ENCODE measurements at regions not wholly inside any gene's neighbourhood (a gene's known extent, or its start where the extent isn't known, plus 50 kb on each side); places are given as distances from the start of the nearest gene placed in this dataset.

- TF ChIP-seq EP300 (IDR thresholded peaks at IDR 0.05) (no peak), POLR2A (IDR thresholded peaks at IDR 0.05) (no peak), CTCF (IDR thresholded peaks at IDR 0.05) (no peak)
- Histone ChIP-seq H3K9me3 (no peaks in the 10 kb centered on the region), H3K36me3 (no peaks in the 10 kb centered on the region), H3K27me3 (no peaks in the 10 kb centered on the region), H3K4me3 (no peak overlapping the region), H3K27ac (no peak overlapping the region), H3K4me1 (peaks cover 0 to 9% (median 0%) of the 10 kb centered on the region in 4 donors)
- WGBS, 2 donors: 82 to 87% methylated on average over 9 of the region's 9 CpGs
- DNase-seq (ENCODE audit: low spot score in 2 of 2): no peak
Observed at GRCh38 chr2:158006961-158007719, 94.5 kb upstream of the UPP2 start.

GRCh38 chr2:158004126-158004764, 97.4 kb upstream of the UPP2 start:
- H3K27me3 ChIP-seq: no peaks in the 10 kb centered on the region
- TF ChIP-seq CTCF (IDR thresholded peaks at IDR 0.05) (no peak), EP300 (IDR thresholded peaks at IDR 0.05) (no peak), POLR2A (IDR thresholded peaks at IDR 0.05) (no peak)
- 47 to 49% methylated on average over 8 of the region's 8 CpGs for WGBS, 2 donors
- H3K9me3 ChIP-seq: no peaks in the 10 kb centered on the region
- no peak overlapping the region for H3K4me3 ChIP-seq
- H3K4me1 ChIP-seq: peaks cover 0 to 3% (median 0%) of the 10 kb centered on the region in 4 donors
- H3K36me3 ChIP-seq: no peaks in the 10 kb centered on the region
- H3K27ac ChIP-seq: no peak overlapping the region
- DNase-seq (ENCODE audit: low spot score in 2 of 2): no peak

- Histone ChIP-seq H3K36me3 (no peaks in the 10 kb centered on the region), H3K9me3 (no peaks in the 10 kb centered on the region), H3K27ac (no peak overlapping the region), H3K4me1 (no peaks in the 10 kb centered on the region), H3K27me3 (no peaks in the 10 kb centered on the region), H3K4me3 (no peak overlapping the region)
- DNase-seq (ENCODE audit: low spot score in 2 of 2): no peak
- WGBS, 2 donors: 91 to 92% methylated on average over 4 of the region's 4 CpGs
- TF ChIP-seq EP300 (IDR thresholded peaks at IDR 0.05) (no peak), CTCF (IDR thresholded peaks at IDR 0.05) (no peak), POLR2A (IDR thresholded peaks at IDR 0.05) (no peak)
Observed at GRCh38 chr2:158002079-158002478, 99.6 kb upstream of the UPP2 start.

- H3K36me3 ChIP-seq: no peaks in the 10 kb centered on the region
- H3K4me3 ChIP-seq: no peak overlapping the region
- H3K4me1 ChIP-seq: no peaks in the 10 kb centered on the region
- H3K27me3 ChIP-seq: no peaks in the 10 kb centered on the region
- TF ChIP-seq CTCF (IDR thresholded peaks at IDR 0.05) (no peak), EP300 (IDR thresholded peaks at IDR 0.05) (no peak), POLR2A (IDR thresholded peaks at IDR 0.05) (no peak)
- WGBS, 2 donors: 12 to 20% methylated on average over 1 of the region's 1 CpG
- no peaks in the 10 kb centered on the region for H3K9me3 ChIP-seq
- no peak for DNase-seq (ENCODE audit: low spot score in 2 of 2)
- H3K27ac ChIP-seq: no peak overlapping the region
Observed at GRCh38 chr2:157996799-157997198, 104.9 kb upstream of the UPP2 start.

- TF ChIP-seq EP300 (IDR thresholded peaks at IDR 0.05) (no peak), POLR2A (IDR thresholded peaks at IDR 0.05) (no peak), CTCF (IDR thresholded peaks at IDR 0.05) (no peak)
- no peak overlapping the region for H3K4me3 ChIP-seq
- no peaks in the 10 kb centered on the region for H3K27me3 ChIP-seq
- DNase-seq (ENCODE audit: low spot score in 2 of 2): no peak
- H3K27ac ChIP-seq: no peak overlapping the region
- no peaks in the 10 kb centered on the region for H3K36me3 ChIP-seq
- 89 to 94% methylated on average over 1 of the region's 1 CpG for WGBS, 2 donors
- H3K9me3 ChIP-seq: no peaks in the 10 kb centered on the region
- no peaks in the 10 kb centered on the region for H3K4me1 ChIP-seq
Observed at GRCh38 chr2:157995117-157995516, 106.6 kb upstream of the UPP2 start.
